Liver (tissue), 8 donors: ENCODE measurements at regions not wholly inside any gene's neighbourhood (a gene's known extent, or its start where the extent isn't known, plus 50 kb on each side); places are given as distances from the start of the nearest gene placed in this dataset.

Experiments used
- DNase-seq: peaks from one replicate; pipeline ENCODE4 v3.0.0-alpha.2; 2017; ENCODE audit warnings: low spot score
- H3K27ac ChIP-seq, 2 donors: one replicate each; pipeline ENCODE4 v1.7.0; 2013; ENCODE audit warnings: inconsistent platforms in 2 of 2, low read length in 2 of 2, control low read depth in 1 of 2, low read depth in 1 of 2, mild to moderate bottlenecking in 1 of 2
- H3K27me3 ChIP-seq, 4 donors: one replicate each; pipeline versions ENCODE4 v1.6.1 to v1.7.0; 2013; ENCODE audit warnings: low read length in 3 of 4, inconsistent platforms in 1 of 4, mild to moderate bottlenecking in 1 of 4, moderate library complexity in 1 of 4; ENCODE audit not compliant: control insufficient read depth in 4 of 4, insufficient read depth in 4 of 4
- H3K36me3 ChIP-seq, 4 donors: one replicate each; pipeline versions ENCODE4 v1.6.1 to v1.7.0; 2013; ENCODE audit warnings: low read length in 3 of 4, mild to moderate bottlenecking in 3 of 4, low read depth in 1 of 4, moderate library complexity in 1 of 4; ENCODE audit not compliant: control insufficient read depth in 4 of 4, insufficient read depth in 3 of 4
- H3K4me1 ChIP-seq, 4 donors: one replicate each; pipeline versions ENCODE4 v1.6.1 to v1.7.0; 2013; ENCODE audit warnings: low read length in 3 of 4, mild to moderate bottlenecking in 3 of 4, moderate library complexity in 1 of 4; ENCODE audit not compliant: control insufficient read depth in 4 of 4, insufficient read depth in 4 of 4
- H3K4me3 ChIP-seq, 3 donors: one replicate each; pipeline versions ENCODE4 v1.6.1 to v1.7.0; 2013; ENCODE audit warnings: low read length in 3 of 3, control low read depth in 1 of 3, low read depth in 1 of 3, mild to moderate bottlenecking in 1 of 3
- H3K9ac ChIP-seq, 2 donors: one replicate each; pipeline ENCODE4 v1.7.0; 2013; ENCODE audit warnings: low read length in 2 of 2, mild to moderate bottlenecking in 2 of 2, moderate library complexity in 2 of 2, control low read depth in 1 of 2, low read depth in 1 of 2
- H3K9me3 ChIP-seq, 4 donors: one replicate each; pipeline versions ENCODE4 v1.6.1 to v1.7.0; 2013; ENCODE audit warnings: low read length in 3 of 4; ENCODE audit not compliant: control insufficient read depth in 4 of 4
- FOXA1 ChIP-seq: IDR thresholded peaks from 2 replicates; pipeline ENCODE4 v1.6.1; 2016; ENCODE audit warnings: antibody characterized with exemption
- HNF4A ChIP-seq, 2 donors: conservative IDR thresholded peaks; 2 replicates each; pipeline ENCODE4 v1.6.1; 2016; ENCODE audit warnings: antibody characterized with exemption in 2 of 2, mild to moderate bottlenecking in 2 of 2
- HNF4G ChIP-seq: IDR thresholded peaks from 2 replicates; pipeline ENCODE4 v1.6.1; 2016; ENCODE audit warnings: antibody characterized with exemption
- JUND ChIP-seq, 2 donors: IDR thresholded peaks; 2 replicates each; pipeline ENCODE4 v1.6.1; 2016; ENCODE audit warnings: antibody characterized with exemption in 2 of 2
- NR2F2 ChIP-seq: IDR thresholded peaks from 2 replicates; pipeline ENCODE4 v1.6.1; 2016; ENCODE audit warnings: antibody characterized with exemption
- RAD21 ChIP-seq, 2 donors: IDR thresholded peaks; 2 replicates each; pipeline ENCODE4 v1.6.1; 2016; ENCODE audit warnings: antibody characterized with exemption in 2 of 2, mild to moderate bottlenecking in 2 of 2
- RXRA ChIP-seq, 2 donors: IDR thresholded peaks; 2 replicates each; pipeline ENCODE4 v1.6.1; 2017 to 2018; ENCODE audit warnings: antibody characterized with exemption in 2 of 2, mild to moderate bottlenecking in 1 of 2
- SP1 ChIP-seq: IDR thresholded peaks from 2 replicates; pipeline ENCODE4 v1.6.1; 2018; ENCODE audit warnings: antibody characterized with exemption, mild to moderate bottlenecking
- WGBS: extraction: QIAGEN DNeasy Blood & Tissue Kit; methylation state at CpG from one replicate; pipeline ENCODE4 v1.1.7; 2013; 5-methylcytosine and 5-hydroxymethylcytosine counted together
- TF ChIP-seq, protein P1 (sequence below): IDR thresholded peaks from 2 replicates; pipeline ENCODE4 v1.6.1; 2016; ENCODE audit warnings: antibody characterized with exemption
- TF ChIP-seq, protein P2 (sequence below): fragments of 150-350 bp; IDR thresholded peaks from 2 replicates; pipeline ENCODE4 v1.5.1; 2017; ENCODE audit warnings: improper control_type of control experiment, low read depth, low read length; ENCODE audit not compliant: missing input control
- TF ChIP-seq, protein P3 (sequence below): IDR thresholded peaks from 2 replicates; pipeline ENCODE4 v1.6.1; 2016; ENCODE audit warnings: antibody characterized with exemption
- TF ChIP-seq, protein P4 (sequence below): IDR thresholded peaks from 2 replicates; pipeline ENCODE4 v1.6.1; 2016; ENCODE audit warnings: antibody characterized with exemption
- donor health status: healthy.
- donor health status: healthy.
- donor health status: healthy.
- donor health status: healthy.
- donor health status: healthy.

DNA sequence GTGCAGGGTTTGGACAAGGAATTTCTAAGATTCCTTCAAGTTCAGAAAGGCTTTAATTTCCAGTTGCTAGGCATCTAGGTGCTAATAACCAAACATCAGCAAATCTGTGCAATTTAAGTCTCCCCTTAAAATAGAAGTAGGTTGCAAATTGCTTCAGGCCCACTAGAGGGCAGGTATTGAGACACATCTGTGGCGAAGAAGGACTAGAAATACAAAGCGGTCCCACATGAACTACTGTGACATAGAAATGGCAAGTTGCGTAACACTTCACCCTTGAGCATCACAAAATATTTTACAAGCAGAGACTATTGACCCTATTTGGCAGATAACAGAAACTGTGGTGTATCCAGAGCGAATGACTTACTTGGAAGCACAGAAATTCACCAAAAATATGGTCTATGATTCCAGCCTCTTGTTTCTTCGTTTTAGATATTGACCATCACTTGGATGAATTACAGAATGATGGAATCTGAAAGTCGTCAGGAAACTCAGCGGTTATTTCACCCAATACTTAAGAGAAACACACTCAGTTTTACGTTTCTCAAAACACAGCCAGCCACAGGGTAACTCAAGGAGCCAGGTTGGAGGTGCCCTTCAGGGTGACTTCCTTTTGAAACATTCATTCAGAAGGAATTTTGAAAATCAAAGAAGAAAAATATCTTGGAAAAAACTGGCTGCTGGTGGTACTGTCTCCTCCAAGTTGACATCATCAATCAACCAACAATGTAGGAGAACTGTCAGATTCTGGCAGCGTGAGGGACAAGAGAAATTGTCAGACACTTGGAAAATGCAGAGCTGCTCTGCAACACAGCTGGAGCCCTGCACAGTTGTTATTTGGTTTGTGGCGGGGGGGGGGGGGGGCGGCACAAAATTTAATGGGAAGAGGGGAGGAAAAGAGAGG lies 256.3 kb upstream of the MINDY3 start:
- DNase-seq: no peak
- TF ChIP-seq HNF4G (peak; percentile 16), JUND (IDR thresholded peaks at IDR 0.05) (no peak), HNF4A (conservative IDR thresholded peaks at IDR 0.05) (peak; percentile 51 to 58), RXRA (IDR thresholded peaks at IDR 0.05) (peak; percentile 64 to 69), FOXA1 (no peak), NR2F2 (no peak), RAD21 (IDR thresholded peaks at IDR 0.05) (peak; percentile 68 to 79)
- TF ChIP-seq, protein P1, sequence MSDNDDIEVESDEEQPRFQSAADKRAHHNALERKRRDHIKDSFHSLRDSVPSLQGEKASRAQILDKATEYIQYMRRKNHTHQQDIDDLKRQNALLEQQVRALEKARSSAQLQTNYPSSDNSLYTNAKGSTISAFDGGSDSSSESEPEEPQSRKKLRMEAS: no peak
- TF ChIP-seq, protein P2, sequence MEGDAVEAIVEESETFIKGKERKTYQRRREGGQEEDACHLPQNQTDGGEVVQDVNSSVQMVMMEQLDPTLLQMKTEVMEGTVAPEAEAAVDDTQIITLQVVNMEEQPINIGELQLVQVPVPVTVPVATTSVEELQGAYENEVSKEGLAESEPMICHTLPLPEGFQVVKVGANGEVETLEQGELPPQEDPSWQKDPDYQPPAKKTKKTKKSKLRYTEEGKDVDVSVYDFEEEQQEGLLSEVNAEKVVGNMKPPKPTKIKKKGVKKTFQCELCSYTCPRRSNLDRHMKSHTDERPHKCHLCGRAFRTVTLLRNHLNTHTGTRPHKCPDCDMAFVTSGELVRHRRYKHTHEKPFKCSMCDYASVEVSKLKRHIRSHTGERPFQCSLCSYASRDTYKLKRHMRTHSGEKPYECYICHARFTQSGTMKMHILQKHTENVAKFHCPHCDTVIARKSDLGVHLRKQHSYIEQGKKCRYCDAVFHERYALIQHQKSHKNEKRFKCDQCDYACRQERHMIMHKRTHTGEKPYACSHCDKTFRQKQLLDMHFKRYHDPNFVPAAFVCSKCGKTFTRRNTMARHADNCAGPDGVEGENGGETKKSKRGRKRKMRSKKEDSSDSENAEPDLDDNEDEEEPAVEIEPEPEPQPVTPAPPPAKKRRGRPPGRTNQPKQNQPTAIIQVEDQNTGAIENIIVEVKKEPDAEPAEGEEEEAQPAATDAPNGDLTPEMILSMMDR: peak; percentile 54
- TF ChIP-seq, protein P3, sequence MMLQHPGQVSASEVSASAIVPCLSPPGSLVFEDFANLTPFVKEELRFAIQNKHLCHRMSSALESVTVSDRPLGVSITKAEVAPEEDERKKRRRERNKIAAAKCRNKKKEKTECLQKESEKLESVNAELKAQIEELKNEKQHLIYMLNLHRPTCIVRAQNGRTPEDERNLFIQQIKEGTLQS: peak; percentile 16
- H3K4me3 ChIP-seq: no peak overlapping the region
- no peak overlapping the region for H3K27ac ChIP-seq
- H3K27me3 ChIP-seq: no peaks in the 10 kb centered on the region
- WGBS: 43% methylated on average over 10 of the region's 11 CpGs
- no peaks in the 10 kb centered on the region for H3K9me3 ChIP-seq
- H3K4me1 ChIP-seq: no peaks in the 10 kb centered on the region
- no peaks in the 10 kb centered on the region for H3K36me3 ChIP-seq
- H3K9ac ChIP-seq: no peak overlapping the region

DNA sequence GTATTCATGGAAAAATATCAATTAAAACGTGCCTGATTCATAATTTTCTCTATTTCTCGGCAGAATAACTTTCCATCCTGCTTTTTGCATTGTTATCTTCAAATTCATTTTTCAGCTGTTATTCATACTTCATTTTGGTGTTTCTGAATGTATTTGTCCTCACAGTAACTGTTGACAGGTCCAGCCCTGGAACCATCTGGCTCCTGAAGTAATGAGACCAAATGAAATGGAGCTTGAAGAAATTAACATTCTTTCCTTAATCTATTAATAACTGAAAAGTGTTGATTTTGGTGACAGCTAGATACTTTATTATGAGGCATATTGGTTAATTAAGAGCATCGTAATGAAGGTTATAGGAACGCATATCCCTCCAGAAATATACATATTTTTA lies 257.0 kb upstream of the MINDY3 start:
- no peak overlapping the region for H3K27ac ChIP-seq
- H3K4me1 ChIP-seq: no peaks in the 10 kb centered on the region
- DNase-seq: no peak
- H3K9ac ChIP-seq: no peak overlapping the region
- no peak overlapping the region for H3K4me3 ChIP-seq
- WGBS: 70% methylated on average over 4 of the region's 4 CpGs
- H3K36me3 ChIP-seq: no peaks in the 10 kb centered on the region
- no peak for TF ChIP-seq SP1
- H3K9me3 ChIP-seq: no peaks in the 10 kb centered on the region
- H3K27me3 ChIP-seq: no peaks in the 10 kb centered on the region

DNA sequence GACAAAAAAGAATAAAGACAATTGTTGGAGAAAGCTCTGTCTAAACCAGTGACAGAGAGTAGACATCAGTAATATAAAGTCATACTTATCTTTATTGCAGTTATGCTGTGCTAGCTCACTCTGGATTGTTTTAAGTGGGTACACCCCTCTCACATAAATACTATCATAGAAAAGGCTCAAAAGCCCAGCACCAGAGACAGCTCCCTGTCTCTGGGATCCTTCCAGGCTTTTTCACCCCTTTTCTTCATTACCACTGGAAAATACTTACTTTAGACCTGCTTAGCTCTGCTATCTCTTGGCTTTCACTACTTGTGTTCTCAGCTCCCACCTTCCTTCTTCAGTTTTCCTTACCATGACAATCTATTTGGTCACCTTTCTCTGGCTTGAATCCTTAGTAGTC lies 259.1 kb upstream of the MINDY3 start:
- Histone ChIP-seq H3K27ac (no peak overlapping the region), H3K4me3 (no peak overlapping the region), H3K4me1 (no peaks in the 10 kb centered on the region), H3K27me3 (no peaks in the 10 kb centered on the region), H3K36me3 (no peaks in the 10 kb centered on the region), H3K9ac (no peak overlapping the region), H3K9me3 (no peaks in the 10 kb centered on the region)
- no peak for DNase-seq
- TF ChIP-seq HNF4G: no peak
- TF ChIP-seq, protein P4, sequence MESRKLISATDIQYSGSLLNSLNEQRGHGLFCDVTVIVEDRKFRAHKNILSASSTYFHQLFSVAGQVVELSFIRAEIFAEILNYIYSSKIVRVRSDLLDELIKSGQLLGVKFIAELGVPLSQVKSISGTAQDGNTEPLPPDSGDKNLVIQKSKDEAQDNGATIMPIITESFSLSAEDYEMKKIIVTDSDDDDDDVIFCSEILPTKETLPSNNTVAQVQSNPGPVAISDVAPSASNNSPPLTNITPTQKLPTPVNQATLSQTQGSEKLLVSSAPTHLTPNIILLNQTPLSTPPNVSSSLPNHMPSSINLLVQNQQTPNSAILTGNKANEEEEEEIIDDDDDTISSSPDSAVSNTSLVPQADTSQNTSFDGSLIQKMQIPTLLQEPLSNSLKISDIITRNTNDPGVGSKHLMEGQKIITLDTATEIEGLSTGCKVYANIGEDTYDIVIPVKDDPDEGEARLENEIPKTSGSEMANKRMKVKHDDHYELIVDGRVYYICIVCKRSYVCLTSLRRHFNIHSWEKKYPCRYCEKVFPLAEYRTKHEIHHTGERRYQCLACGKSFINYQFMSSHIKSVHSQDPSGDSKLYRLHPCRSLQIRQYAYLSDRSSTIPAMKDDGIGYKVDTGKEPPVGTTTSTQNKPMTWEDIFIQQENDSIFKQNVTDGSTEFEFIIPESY: no peak
